IMR-90 (cell line): ENCODE measurements at regions not wholly inside any gene's neighbourhood (a gene's known extent, or its start where the extent isn't known, plus 50 kb on each side); places are given as distances from the start of the nearest gene placed in this dataset.
A peak's percentile ranks its signal among the peaks of the same experiment; 100 is the strongest.

ENCODE experiments used
- ATAC-seq: fragments of 200-7000 bp; cut with Tn5 transposase; 2 replicates; pipeline ENCODE4 v1.9.1; 2020; ENCODE audit warnings: low read depth, mild to moderate bottlenecking, moderate library complexity
- BruUV-seq: library from RNA; stranded (reverse); fragments of 400-500 nt; replicated peaks from 2 replicates; lab custom pipeline; 2021; lab: Mats Ljungman, UMichigan
- CTCF ChIA-PET: fragments of 300-600 bp; formaldehyde crosslinking; extraction: SDS; loops from one replicate; lab custom pipeline; 2021; ENCODE audit warnings: antibody characterized with exemption; lab: Yijun Ruan, JAX
- POLR2A ChIA-PET: fragments of 300-600 bp; sonication (Branson Sonifier 250); formaldehyde crosslinking; loops from one replicate; lab custom pipeline; 2022; ENCODE audit warnings: antibody characterized with exemption; ENCODE audit not compliant: unreplicated experiment; lab: Charles Lee
- DNase-seq: peaks from one replicate; pipeline ENCODE4 v3.0.0; 2013
- H2AFZ ChIP-seq: replicated peaks from 2 replicates; pipeline ENCODE3; 2013; ENCODE audit warnings: low read length, mild to moderate bottlenecking; ENCODE audit not compliant: poor library complexity
- H2AK5ac ChIP-seq: 2 replicates; pipeline ENCODE4 v1.6.1; 2013; ENCODE audit warnings: low read depth, low read length, inconsistent platforms
- H2AK9ac ChIP-seq: replicated peaks from 2 replicates; pipeline ENCODE3; 2013; ENCODE audit warnings: mild to moderate bottlenecking, low read depth, low read length, moderate library complexity; ENCODE audit not compliant: poor library complexity
- H2BK120ac ChIP-seq: 2 replicates; pipeline ENCODE4 v1.6.1; 2013; ENCODE audit warnings: low read depth, low read length, inconsistent platforms
- H2BK15ac ChIP-seq: 3 replicates; pipeline ENCODE4 v1.6.1; 2013; ENCODE audit warnings: low read depth, low read length, inconsistent platforms
- H2BK20ac ChIP-seq: 2 replicates; pipeline ENCODE4 v1.6.1; 2013; ENCODE audit warnings: low read depth, mild to moderate bottlenecking, inconsistent platforms, low read length, moderate library complexity
- H2BK5ac ChIP-seq: 2 replicates; pipeline ENCODE4 v1.6.1; 2013; ENCODE audit warnings: mild to moderate bottlenecking, low read depth, low read length, inconsistent platforms; ENCODE audit not compliant: poor library complexity, severe bottlenecking
- H3K14ac ChIP-seq: replicated peaks from 2 replicates; pipeline ENCODE4 v1.6.1; 2013; ENCODE audit warnings: low read depth, low read length, inconsistent platforms
- H3K18ac ChIP-seq: 2 replicates; pipeline ENCODE4 v1.6.1; 2013; ENCODE audit warnings: low read depth, low read length, control low read depth
- H3K23ac ChIP-seq: 2 replicates; pipeline ENCODE4 v1.6.1; 2013; ENCODE audit warnings: low read depth, low read length, inconsistent platforms
- H3K27ac ChIP-seq: 2 replicates; pipeline ENCODE4 v1.5.1; 2013; ENCODE audit warnings: mild to moderate bottlenecking, control low read depth, low read length; ENCODE audit not compliant: insufficient read depth
- H3K27me3 ChIP-seq: 2 replicates; pipeline ENCODE4 v1.6.1; 2013; ENCODE audit warnings: low read length; ENCODE audit not compliant: control insufficient read depth, insufficient read depth
- H3K36me3 ChIP-seq: 2 replicates; pipeline ENCODE4 v1.6.1; 2013; ENCODE audit warnings: low read length, mixed read lengths; ENCODE audit not compliant: control insufficient read depth, insufficient read depth
- H3K4ac ChIP-seq: 2 replicates; pipeline ENCODE4 v1.6.1; 2013; ENCODE audit warnings: low read depth, low read length, inconsistent platforms
- H3K4me1 ChIP-seq: 2 replicates; pipeline ENCODE4 v1.6.1; 2013; ENCODE audit warnings: low read length, mixed read lengths; ENCODE audit not compliant: control insufficient read depth, insufficient read depth
- H3K4me2 ChIP-seq: 2 replicates; pipeline ENCODE4 v1.6.1; 2013; ENCODE audit warnings: low read depth, mild to moderate bottlenecking, control low read depth, low read length, moderate library complexity
- H3K4me3 ChIP-seq: 2 replicates; pipeline ENCODE4 v1.5.1; 2013; ENCODE audit warnings: low read depth, mild to moderate bottlenecking, control low read depth, low read length, moderate library complexity; ENCODE audit not compliant: insufficient read depth
- H3K56ac ChIP-seq: 2 replicates; pipeline ENCODE4 v1.6.1; 2013; ENCODE audit warnings: low read length, inconsistent platforms; ENCODE audit not compliant: insufficient read depth; ENCODE audit errors: extremely low read depth
- H3K79me1 ChIP-seq, 2 experiments: 2 replicates each; pipeline ENCODE4 v1.6.1; 2013; ENCODE audit warnings: low read length in 2 of 2, inconsistent platforms in 1 of 2, low read depth in 1 of 2
- H3K9ac ChIP-seq: 2 replicates; pipeline ENCODE4 v1.6.1; 2013; ENCODE audit warnings: low read depth, low read length, control low read depth
- H3K9me1 ChIP-seq: 2 replicates; pipeline ENCODE4 v1.6.1; 2013; ENCODE audit warnings: low read length, inconsistent platforms; ENCODE audit not compliant: insufficient read depth
- H3K9me3 ChIP-seq: 2 replicates; pipeline ENCODE4 v1.6.1; 2013; ENCODE audit warnings: low read length; ENCODE audit not compliant: control insufficient read depth, insufficient read depth
- H4K20me1 ChIP-seq: 2 replicates; pipeline ENCODE4 v1.6.1; 2013; ENCODE audit warnings: low read length, inconsistent platforms; ENCODE audit not compliant: insufficient read depth
- H4K5ac ChIP-seq: 2 replicates; pipeline ENCODE4 v1.6.1; 2013; ENCODE audit warnings: mild to moderate bottlenecking, low read depth, low read length, control low read depth
- H4K8ac ChIP-seq, 2 experiments: 2 replicates each; pipeline ENCODE4 v1.6.1; 2013; ENCODE audit warnings: low read depth in 2 of 2, low read length in 2 of 2, control low read depth in 1 of 2, inconsistent platforms in 1 of 2
- H4K91ac ChIP-seq: 2 replicates; pipeline ENCODE4 v1.6.1; 2013; ENCODE audit warnings: low read depth, low read length, inconsistent platforms; ENCODE audit not compliant: insufficient read depth
- CEBPB ChIP-seq: IDR thresholded peaks from 2 replicates; pipeline ENCODE4 v1.6.1; 2012; ENCODE audit warnings: low read depth, low read length, improper control_type of control experiment
- ELK1 ChIP-seq: fragments of 150-350 bp; IDR thresholded peaks from 2 replicates; pipeline ENCODE4 v1.6.1; 2016; ENCODE audit warnings: low read depth, mild to moderate bottlenecking, low read length, moderate library complexity, borderline replicate concordance
- FOS ChIP-seq: fragments of 150-350 bp; IDR thresholded peaks from 2 replicates; pipeline ENCODE4 v1.6.1; 2016; ENCODE audit warnings: low read depth, low read length
- MAFK ChIP-seq: IDR thresholded peaks from 2 replicates; pipeline ENCODE4 v1.6.1; 2012; ENCODE audit warnings: low read depth, low read length, improper control_type of control experiment
- MXI1 ChIP-seq: IDR thresholded peaks from 2 replicates; pipeline ENCODE4 v1.6.1; 2012; ENCODE audit warnings: low read depth, mild to moderate bottlenecking, low read length, moderate library complexity, borderline replicate concordance
- POLR2A ChIP-seq: IDR thresholded peaks from 2 replicates; pipeline ENCODE4 v1.6.1; 2012; ENCODE audit warnings: mild to moderate bottlenecking, low read depth, low read length
- RCOR1 ChIP-seq: IDR thresholded peaks from 2 replicates; pipeline ENCODE4 v1.6.1; 2012; ENCODE audit warnings: mild to moderate bottlenecking, low read length, improper control_type of control experiment; ENCODE audit not compliant: insufficient replicate concordance
- WGBS, 2 experiments: methylation state at CpG; one replicate each; pipeline versions ENCODE4 v1.1.5 to v1.1.7; 2013; ENCODE audit warnings: missing lambda C conversion rate in 2 of 2; ENCODE audit not compliant: insufficient read length in 1 of 2; ENCODE audit errors: extremely low coverage in 2 of 2; 5-methylcytosine and 5-hydroxymethylcytosine counted together
- dilution Hi-C: fragments of 300-500 bp; cut with HindIII; formaldehyde crosslinking; loops from one replicate; pipeline ENCODE4 v1.14.3; 2018; ENCODE audit warnings: low sequenced_read_pairs; ENCODE audit not compliant: unreplicated experiment
- in situ Hi-C: fragments of 300-500 bp; cut with MboI; formaldehyde crosslinking; loops from 3 replicates; pipeline ENCODE4 v1.14.3; 2019; ENCODE audit warnings: low sequenced_read_pairs, inconsistent platforms, mixed read lengths
- intact Hi-C: fragments of 100-400 bp; cut with micrococcal nuclease; formaldehyde crosslinking; loops from 2 replicates; pipeline ENCODE4 v1.10.0; 2022
- TF ChIP-seq, protein P1 (sequence below): fragments of 150-350 bp; IDR thresholded peaks from 2 replicates; pipeline ENCODE4 v1.6.1; 2017; ENCODE audit warnings: mild to moderate bottlenecking, antibody characterized with exemption, low read length, low read depth

GRCh38 chr12:114799574-114800487 lies 115.9 kb upstream of the TBX3 start:
- TF ChIP-seq, protein P1, sequence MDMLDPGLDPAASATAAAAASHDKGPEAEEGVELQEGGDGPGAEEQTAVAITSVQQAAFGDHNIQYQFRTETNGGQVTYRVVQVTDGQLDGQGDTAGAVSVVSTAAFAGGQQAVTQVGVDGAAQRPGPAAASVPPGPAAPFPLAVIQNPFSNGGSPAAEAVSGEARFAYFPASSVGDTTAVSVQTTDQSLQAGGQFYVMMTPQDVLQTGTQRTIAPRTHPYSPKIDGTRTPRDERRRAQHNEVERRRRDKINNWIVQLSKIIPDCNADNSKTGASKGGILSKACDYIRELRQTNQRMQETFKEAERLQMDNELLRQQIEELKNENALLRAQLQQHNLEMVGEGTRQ: no peak
- no peak for TF ChIP-seq FOS
- TF ChIP-seq ELK1: no peak
- TF ChIP-seq MAFK: no peak
- TF ChIP-seq POLR2A: no peak
- TF ChIP-seq RCOR1: no peak
- no peak for TF ChIP-seq MXI1
- TF ChIP-seq CEBPB: no peak
- in situ Hi-C loops (no loop called here), dilution Hi-C loops (no loop called here), intact Hi-C loops (no loop called here)
- Histone ChIP-seq H4K20me1 (no peaks in the 10 kb centered on the region), H3K4me2 (peak overlapping the region; percentile 37; the same call in 1 of the 2 replicates), H3K36me3 (no peaks in the 10 kb centered on the region), H3K23ac (peak overlapping the region; percentile 82), H2BK120ac (peak overlapping the region; percentile 93), H4K5ac (peak overlapping the region; percentile 42; the same call in 1 of the 2 replicates), H2BK15ac (peak overlapping the region; percentile 73; the same call in 2 of the 3 replicates), H2AK9ac (peak overlapping the region; percentile 62), H3K27me3 (no peaks in the 10 kb centered on the region), H3K18ac (peak overlapping the region; percentile 17), H3K4ac (peak overlapping the region; percentile 94), H3K27ac (peak overlapping the region; percentile 74), H3K4me1 (peaks cover 6% of the 10 kb centered on the region), H2BK5ac (peak overlapping the region; percentile 91), H3K9me3 (no peaks in the 10 kb centered on the region), H4K91ac (peak overlapping the region; percentile 94), H2BK20ac (peak overlapping the region; percentile 91), H4K8ac (peak overlapping the region; percentile 85 to 86), H3K14ac (peak overlapping the region; percentile 65), H2AFZ (peak overlapping the region; percentile 91), H3K56ac (peak overlapping the region; percentile 52; the same call in 1 of the 2 replicates), H3K9ac (no peak overlapping the region), H2AK5ac (peak overlapping the region; percentile 78), H3K9me1 (peaks cover 7% of the 10 kb centered on the region), H3K79me1 (no peaks in the 10 kb centered on the region), H3K4me3 (no peak overlapping the region)
- 15% methylated on average over 6 of the region's 16 CpGs; no CpG with 5 or more reads in 1 of the 2 experiments for WGBS, 2 experiments
- ChIA-PET CTCF (interaction anchor here (0.6 to 0.7 kb wide), 2 partner anchors 10 to 42 kb away, joined by 3 to 4 read pairs; no protein-coding TSS in a partner anchor), POLR2A (interaction anchor here (1.6 kb wide), 1 partner anchor 116 kb away, joined by 8 read pairs; the partner anchor contains the start of gene TBX3)
- ATAC-seq: peak; percentile 77
- DNase-seq: peak; percentile 41
- BruUV-seq: no TSS peak
